OCI-LY1 (cell line): ENCODE measurements at regions not wholly inside any gene's neighbourhood (a gene's known extent, or its start where the extent isn't known, plus 50 kb on each side); places are given as distances from the start of the nearest gene placed in this dataset.

Source experiments
- H2AFZ ChIP-seq: fragments of 200-600 bp; sonication (generic), shearing (Covaris generic); 2 replicates; pipeline ENCODE4 v1.6.0; 2014; ENCODE audit warnings: antibody characterized with exemption, mild to moderate bottlenecking, low read length
- H3F3A ChIP-seq: fragments of 200-600 bp; sonication (generic), shearing (Covaris generic); 2 replicates; pipeline ENCODE4 v1.6.0; 2014; ENCODE audit warnings: mild to moderate bottlenecking, antibody characterized with exemption, low read length, moderate library complexity; ENCODE audit not compliant: insufficient read depth
- H3K27ac ChIP-seq: fragments of 200-600 bp; sonication (generic); 2 replicates; pipeline ENCODE4 v1.5.1; 2014; ENCODE audit warnings: low read length, mixed run types, mild to moderate bottlenecking, low read depth; ENCODE audit not compliant: poor library complexity, severe bottlenecking
- H3K27me3 ChIP-seq: fragments of 200-600 bp; sonication (generic); 2 replicates; pipeline ENCODE4 v1.6.0; 2014; ENCODE audit warnings: antibody characterized with exemption, mild to moderate bottlenecking, low read length, moderate library complexity; ENCODE audit not compliant: insufficient read depth
- H3K36me3 ChIP-seq: fragments of 200-600 bp; sonication (generic); 2 replicates; pipeline ENCODE4 v1.6.1; 2014; ENCODE audit warnings: mild to moderate bottlenecking, antibody characterized with exemption, low read length, moderate library complexity, mixed read lengths; ENCODE audit not compliant: insufficient read depth
- H3K4me1 ChIP-seq: fragments of 200-600 bp; sonication (generic); 2 replicates; pipeline ENCODE4 v1.5.1; 2014; ENCODE audit warnings: mild to moderate bottlenecking, low read length, moderate library complexity; ENCODE audit not compliant: insufficient read depth, severe bottlenecking
- H3K4me2 ChIP-seq: fragments of 200-600 bp; sonication (generic), shearing (Covaris generic); 2 replicates; pipeline ENCODE4 v1.6.1; 2014; ENCODE audit warnings: low read length
- H3K4me3 ChIP-seq: fragments of 200-600 bp; sonication (generic); 2 replicates; pipeline ENCODE4 v1.5.1; 2014; ENCODE audit warnings: low read length, low read depth, mild to moderate bottlenecking, mixed read lengths; ENCODE audit not compliant: poor library complexity, severe bottlenecking
- H3K79me2 ChIP-seq: fragments of 200-600 bp; shearing (Covaris generic); 2 replicates; pipeline ENCODE4 v1.6.1; 2016; ENCODE audit warnings: mixed run types, low read length, mixed read lengths; ENCODE audit not compliant: insufficient read depth
- H3K9ac ChIP-seq: fragments of 200-600 bp; sonication (generic), shearing (Covaris generic); 2 replicates; pipeline ENCODE4 v1.6.1; 2014; ENCODE audit warnings: mild to moderate bottlenecking, low read length, mixed read lengths
- H3K9me2 ChIP-seq: fragments of 200-600 bp; sonication (generic), shearing (Covaris generic); 2 replicates; pipeline ENCODE4 v1.6.1; 2014; ENCODE audit warnings: low read depth, mild to moderate bottlenecking, low read length, mixed read lengths
- H3K9me3 ChIP-seq: fragments of 200-600 bp; shearing (Covaris generic); 2 replicates; pipeline ENCODE4 v1.6.1; 2014; ENCODE audit warnings: low read length, mixed read lengths
- H4K20me1 ChIP-seq: fragments of 200-600 bp; sonication (generic), shearing (Covaris generic); 2 replicates; pipeline ENCODE4 v1.6.0; 2016; ENCODE audit warnings: mild to moderate bottlenecking, low read length; ENCODE audit not compliant: insufficient read depth
- CTCF ChIP-seq: fragments of 200-600 bp; sonication (generic), shearing (Covaris generic); IDR thresholded peaks from 2 replicates; pipeline ENCODE4 v1.5.1; 2017; ENCODE audit warnings: mild to moderate bottlenecking, antibody characterized with exemption, low read length, moderate library complexity, mixed read lengths
- EZH2 ChIP-seq: fragments of 200-600 bp; sonication (generic), shearing (Covaris generic); IDR thresholded peaks from 2 replicates; pipeline ENCODE4 v1.8.0; 2017; ENCODE audit warnings: borderline replicate concordance, mixed run types, mild to moderate bottlenecking, antibody characterized with exemption, low read length, moderate library complexity, mixed read lengths

GRCh38 chr10:3893901-3894563 is 109.0 kb upstream of the KLF6 start:
- Histone ChIP-seq H3F3A (no peaks in the 10 kb centered on the region), H3K9me2 (no peaks in the 10 kb centered on the region), H3K4me2 (no peak overlapping the region), H2AFZ (no peak overlapping the region), H3K4me3 (no peak overlapping the region), H3K27me3 (no peaks in the 10 kb centered on the region), H3K9me3 (no peaks in the 10 kb centered on the region), H3K4me1 (no peaks in the 10 kb centered on the region), H3K79me2 (no peaks in the 10 kb centered on the region), H3K27ac (no peak overlapping the region), H3K36me3 (no peaks in the 10 kb centered on the region), H4K20me1 (no peaks in the 10 kb centered on the region), H3K9ac (no peak overlapping the region)
- TF ChIP-seq CTCF, result no peak
- TF ChIP-seq EZH2, result no peak

- Histone ChIP-seq H3K9ac (no peak overlapping the region), H3K4me2 (no peak overlapping the region), H3K79me2 (no peaks in the 10 kb centered on the region), H3K9me3 (no peaks in the 10 kb centered on the region), H3F3A (no peaks in the 10 kb centered on the region), H2AFZ (no peak overlapping the region), H3K4me1 (no peaks in the 10 kb centered on the region), H3K4me3 (no peak overlapping the region), H3K36me3 (no peaks in the 10 kb centered on the region), H3K9me2 (no peaks in the 10 kb centered on the region), H3K27ac (no peak overlapping the region), H4K20me1 (no peaks in the 10 kb centered on the region), H3K27me3 (no peaks in the 10 kb centered on the region)
- TF ChIP-seq CTCF (no peak), EZH2 (no peak)
Observed at GRCh38 chr10:3892440-3893425, 107.7 kb upstream of the KLF6 start.

GRCh38 chr10:3891396-3891795 is 106.4 kb upstream of the KLF6 start:
- no peak overlapping the region for H3K27ac ChIP-seq
- no peak for TF ChIP-seq CTCF
- no peak for TF ChIP-seq EZH2
- H2AFZ ChIP-seq, result no peak overlapping the region
- H3K9me3 ChIP-seq, result no peaks in the 10 kb centered on the region
- H3F3A ChIP-seq, result no peaks in the 10 kb centered on the region
- H3K79me2 ChIP-seq, result no peaks in the 10 kb centered on the region
- H3K27me3 ChIP-seq, result no peaks in the 10 kb centered on the region
- H3K4me3 ChIP-seq, result no peak overlapping the region
- H3K4me1 ChIP-seq, result no peaks in the 10 kb centered on the region
- no peaks in the 10 kb centered on the region for H4K20me1 ChIP-seq
- no peaks in the 10 kb centered on the region for H3K36me3 ChIP-seq
- H3K9me2 ChIP-seq, result no peaks in the 10 kb centered on the region
- no peak overlapping the region for H3K4me2 ChIP-seq
- no peak overlapping the region for H3K9ac ChIP-seq
